Neuronal stem cell (in vitro differentiated cells): ENCODE measurements at regions not wholly inside any gene's neighbourhood (a gene's known extent, or its start where the extent isn't known, plus 50 kb on each side); places are given as distances from the start of the nearest gene placed in this dataset.

Experiments used
- DNase-seq: peaks from one replicate; pipeline ENCODE4 v3.0.0-alpha.2; 2013; ENCODE audit warnings: low spot score
- H2AFZ ChIP-seq: one replicate; pipeline ENCODE4 v1.6.1; 2013; ENCODE audit warnings: mild to moderate bottlenecking, low read length, inconsistent platforms
- H2AK5ac ChIP-seq: 2 replicates; pipeline ENCODE4 v1.6.1; 2013; ENCODE audit warnings: low read depth, mild to moderate bottlenecking, inconsistent platforms, low read length, moderate library complexity, mixed read lengths
- H2BK120ac ChIP-seq: 2 replicates; pipeline ENCODE4 v1.6.1; 2013; ENCODE audit warnings: low read depth, mild to moderate bottlenecking, inconsistent platforms, low read length, moderate library complexity, mixed read lengths
- H2BK12ac ChIP-seq: one replicate; pipeline ENCODE4 v1.6.1; 2013; ENCODE audit warnings: low read length, inconsistent platforms
- H2BK15ac ChIP-seq: 2 replicates; pipeline ENCODE4 v1.6.1; 2013; ENCODE audit warnings: mild to moderate bottlenecking, low read length, inconsistent platforms, mixed read lengths
- H2BK5ac ChIP-seq: one replicate; pipeline ENCODE4 v1.6.1; 2013; ENCODE audit warnings: inconsistent platforms, mild to moderate bottlenecking, low read length, moderate library complexity
- H3K14ac ChIP-seq: one replicate; pipeline ENCODE4 v1.6.1; 2013; ENCODE audit warnings: low read length, inconsistent platforms
- H3K18ac ChIP-seq: 2 replicates; pipeline ENCODE4 v1.6.1; 2013; ENCODE audit warnings: low read length, inconsistent platforms
- H3K23ac ChIP-seq: 2 replicates; pipeline ENCODE4 v1.6.1; 2013; ENCODE audit warnings: low read depth, mild to moderate bottlenecking, mixed read lengths, low read length, inconsistent platforms; ENCODE audit not compliant: poor library complexity
- H3K27ac ChIP-seq: replicated peaks from 3 replicates; pipeline ENCODE4 v1.5.1; 2013; ENCODE audit warnings: low read length, inconsistent platforms
- H3K27me3 ChIP-seq, 3 experiments: 2 replicates each; pipeline ENCODE4 v1.6.1; 2013; ENCODE audit warnings: low read length in 3 of 3, mild to moderate bottlenecking in 2 of 3, inconsistent platforms in 1 of 3, low read depth in 1 of 3, mixed read lengths in 1 of 3, moderate library complexity in 1 of 3; ENCODE audit not compliant: control insufficient read depth in 3 of 3, insufficient read depth in 3 of 3
- H3K36me3 ChIP-seq, 2 donors: replicated peaks in 1 of 2; 2 replicates each; pipeline ENCODE4 v1.6.1; 2013; ENCODE audit warnings: low read length in 2 of 2; ENCODE audit not compliant: control insufficient read depth in 2 of 2, insufficient read depth in 2 of 2
- H3K4ac ChIP-seq: 2 replicates; pipeline ENCODE4 v1.6.1; 2013; ENCODE audit warnings: inconsistent platforms, mild to moderate bottlenecking, low read length, moderate library complexity
- H3K4me1 ChIP-seq, 2 donors: 1 replicate in 1 of 2; 2 replicates in 1 of 2; pipeline ENCODE4 v1.6.1; 2013; ENCODE audit warnings: low read length in 2 of 2, low read depth in 1 of 2; ENCODE audit not compliant: control insufficient read depth in 2 of 2, insufficient read depth in 1 of 2
- H3K4me2 ChIP-seq: one replicate; pipeline ENCODE4 v1.6.1; 2013; ENCODE audit warnings: mild to moderate bottlenecking, low read length, inconsistent platforms; ENCODE audit not compliant: insufficient read depth, poor library complexity, severe bottlenecking
- H3K4me3 ChIP-seq, 2 donors: 2 replicates each; pipeline ENCODE4 v1.5.1; 2013; ENCODE audit warnings: low read length in 2 of 2, mild to moderate bottlenecking in 2 of 2, inconsistent platforms in 1 of 2, moderate library complexity in 1 of 2
- H3K79me1 ChIP-seq: one replicate; pipeline ENCODE4 v1.6.1; 2013; ENCODE audit warnings: low read depth, mild to moderate bottlenecking, inconsistent platforms, low read length, moderate library complexity
- H3K9ac ChIP-seq: one replicate; pipeline ENCODE4 v1.6.1; 2013; ENCODE audit warnings: mild to moderate bottlenecking, low read depth, low read length, inconsistent platforms; ENCODE audit not compliant: poor library complexity
- H3K9me3 ChIP-seq, 2 donors: replicated peaks in 1 of 2; 2 replicates each; pipeline versions ENCODE3 to v1.6.1; 2013; ENCODE audit warnings: low read length in 2 of 2, mild to moderate bottlenecking in 2 of 2, inconsistent platforms in 1 of 2, low read depth in 1 of 2, mixed read lengths in 1 of 2, moderate library complexity in 1 of 2; ENCODE audit not compliant: control insufficient read depth in 2 of 2, insufficient read depth in 1 of 2
- H4K8ac ChIP-seq: one replicate; pipeline ENCODE4 v1.6.1; 2013; ENCODE audit warnings: low read depth, mild to moderate bottlenecking, inconsistent platforms, low read length, moderate library complexity
- H4K91ac ChIP-seq: one replicate; pipeline ENCODE4 v1.6.1; 2013; ENCODE audit warnings: low read length, low read depth, mild to moderate bottlenecking, inconsistent platforms; ENCODE audit not compliant: poor library complexity
- WGBS, 2 donors: extraction: QIAGEN DNeasy Blood & Tissue Kit; methylation state at CpG; one replicate each; pipeline ENCODE4 v1.1.7; 2013; ENCODE audit warnings: missing lambda C conversion rate in 2 of 2, mixed read lengths in 1 of 2; ENCODE audit not compliant: insufficient read length in 2 of 2, insufficient replicate concordance in 1 of 2; ENCODE audit errors: extremely low coverage in 2 of 2; 5-methylcytosine and 5-hydroxymethylcytosine counted together

- Histone ChIP-seq H3K14ac (no peak overlapping the region), H3K9ac (no peak overlapping the region), H3K4me1 (peaks cover 2 to 3% of the 10 kb centered on the region in 2 donors), H3K79me1 (no peaks in the 10 kb centered on the region), H4K8ac (no peak overlapping the region), H3K4me3 (no peak overlapping the region), H2BK15ac (no peak overlapping the region), H2BK12ac (no peak overlapping the region), H3K9me3 (no peaks in the 10 kb centered on the region), H2BK5ac (no peak overlapping the region), H3K4me2 (no peak overlapping the region), H3K27ac (no peak overlapping the region), H2AFZ (no peak overlapping the region), H3K4ac (no peak overlapping the region), H4K91ac (no peak overlapping the region), H3K23ac (no peak overlapping the region), H3K36me3 (peaks cover 0 to 2% of the 10 kb centered on the region in 2 donors), H2AK5ac (no peak overlapping the region), H3K27me3 (no peaks in the 10 kb centered on the region), H2BK120ac (no peak overlapping the region), H3K18ac (no peak overlapping the region)
- DNase-seq, result no peak
- whole genome bisulfite sequencing, 2 donors, result no CpG with 5 or more reads among the region's 3 CpGs
These were observed 693.4 kb downstream of the NOVA1 start for GRCh38 chr14:25904446-25904845.

- WGBS, 2 donors, result no CpG with 5 or more reads among the region's 1 CpG
These were observed 698.6 kb downstream of the NOVA1 start for GRCh38 chr14:25899197-25899596.

GRCh38 chr14:25896777-25897176, 701.1 kb downstream of the NOVA1 start:
- no peaks in the 10 kb centered on the region for H3K36me3 ChIP-seq
- H3K27ac ChIP-seq, result no peak overlapping the region
- H2AFZ ChIP-seq, result no peak overlapping the region
- no peak overlapping the region for H3K4me3 ChIP-seq
- no peak overlapping the region for H3K4me2 ChIP-seq
- H3K23ac ChIP-seq, result no peak overlapping the region
- H2AK5ac ChIP-seq, result no peak overlapping the region
- H4K91ac ChIP-seq, result no peak overlapping the region
- H2BK12ac ChIP-seq, result no peak overlapping the region
- H3K4me1 ChIP-seq, result peaks cover 0 to 2% of the 10 kb centered on the region in 2 donors
- H4K8ac ChIP-seq, result no peak overlapping the region
- no peak overlapping the region for H3K4ac ChIP-seq
- H3K18ac ChIP-seq, result no peak overlapping the region
- no peak for DNase-seq
- H3K9ac ChIP-seq, result no peak overlapping the region
- no peak overlapping the region for H2BK120ac ChIP-seq
- no CpG with 5 or more reads among the region's 1 CpG for WGBS, 2 donors
- no peak overlapping the region for H2BK5ac ChIP-seq
- no peak overlapping the region for H3K14ac ChIP-seq
- no peaks in the 10 kb centered on the region for H3K27me3 ChIP-seq
- no peak overlapping the region for H2BK15ac ChIP-seq
- H3K9me3 ChIP-seq, result no peaks in the 10 kb centered on the region
- no peaks in the 10 kb centered on the region for H3K79me1 ChIP-seq

More at GRCh38 chr14:25899197-25899596, 698.6 kb downstream of the NOVA1 start:
- no peak overlapping the region for H3K14ac ChIP-seq
- no peak overlapping the region for H2BK12ac ChIP-seq
- H3K23ac ChIP-seq, result no peak overlapping the region
- H3K4me1 ChIP-seq, result peaks cover 0 to 2% of the 10 kb centered on the region in 2 donors
- no peak overlapping the region for H4K91ac ChIP-seq
- H3K79me1 ChIP-seq, result no peaks in the 10 kb centered on the region
- H2AFZ ChIP-seq, result no peak overlapping the region
- H3K9ac ChIP-seq, result no peak overlapping the region
- H3K36me3 ChIP-seq, result no peaks in the 10 kb centered on the region
- no peak overlapping the region for H3K27ac ChIP-seq
- no peaks in the 10 kb centered on the region for H3K9me3 ChIP-seq
- no peak overlapping the region for H2BK120ac ChIP-seq
- no peak overlapping the region for H4K8ac ChIP-seq
- H2AK5ac ChIP-seq, result no peak overlapping the region
- H3K4ac ChIP-seq, result no peak overlapping the region
- H2BK5ac ChIP-seq, result no peak overlapping the region
- no peaks in the 10 kb centered on the region for H3K27me3 ChIP-seq
- DNase-seq, result no peak
- no peak overlapping the region for H3K4me3 ChIP-seq
- H3K4me2 ChIP-seq, result no peak overlapping the region
- no peak overlapping the region for H3K18ac ChIP-seq
- no peak overlapping the region for H2BK15ac ChIP-seq

- H3K27me3 ChIP-seq, result no peaks in the 10 kb centered on the region
- no peak overlapping the region for H3K4ac ChIP-seq
- H2AFZ ChIP-seq, result no peak overlapping the region
- no peak overlapping the region for H3K4me2 ChIP-seq
- no peaks in the 10 kb centered on the region for H3K9me3 ChIP-seq
- H3K27ac ChIP-seq, result no peak overlapping the region
- no peak overlapping the region for H3K18ac ChIP-seq
- no peak overlapping the region for H4K91ac ChIP-seq
- H3K36me3 ChIP-seq, result no peaks in the 10 kb centered on the region
- H4K8ac ChIP-seq, result no peak overlapping the region
- no CpG with 5 or more reads among the region's 3 CpGs for WGBS, 2 donors
- no peak overlapping the region for H3K4me3 ChIP-seq
- H3K4me1 ChIP-seq, result peaks cover 0 to 2% of the 10 kb centered on the region in 2 donors
- H2BK120ac ChIP-seq, result no peak overlapping the region
- no peak overlapping the region for H2AK5ac ChIP-seq
- H2BK12ac ChIP-seq, result no peak overlapping the region
- H2BK5ac ChIP-seq, result no peak overlapping the region
- no peaks in the 10 kb centered on the region for H3K79me1 ChIP-seq
- no peak overlapping the region for H3K9ac ChIP-seq
- H3K14ac ChIP-seq, result no peak overlapping the region
- DNase-seq, result no peak
- H3K23ac ChIP-seq, result no peak overlapping the region
- H2BK15ac ChIP-seq, result no peak overlapping the region
These were observed 702.1 kb downstream of the NOVA1 start for GRCh38 chr14:25895740-25896139.
